ENCODE measurements at regions not wholly inside any gene's neighbourhood (a gene's known extent, or its start where the extent isn't known, plus 50 kb on each side); places are given as distances from the start of the nearest gene placed in this dataset.

DNA sequence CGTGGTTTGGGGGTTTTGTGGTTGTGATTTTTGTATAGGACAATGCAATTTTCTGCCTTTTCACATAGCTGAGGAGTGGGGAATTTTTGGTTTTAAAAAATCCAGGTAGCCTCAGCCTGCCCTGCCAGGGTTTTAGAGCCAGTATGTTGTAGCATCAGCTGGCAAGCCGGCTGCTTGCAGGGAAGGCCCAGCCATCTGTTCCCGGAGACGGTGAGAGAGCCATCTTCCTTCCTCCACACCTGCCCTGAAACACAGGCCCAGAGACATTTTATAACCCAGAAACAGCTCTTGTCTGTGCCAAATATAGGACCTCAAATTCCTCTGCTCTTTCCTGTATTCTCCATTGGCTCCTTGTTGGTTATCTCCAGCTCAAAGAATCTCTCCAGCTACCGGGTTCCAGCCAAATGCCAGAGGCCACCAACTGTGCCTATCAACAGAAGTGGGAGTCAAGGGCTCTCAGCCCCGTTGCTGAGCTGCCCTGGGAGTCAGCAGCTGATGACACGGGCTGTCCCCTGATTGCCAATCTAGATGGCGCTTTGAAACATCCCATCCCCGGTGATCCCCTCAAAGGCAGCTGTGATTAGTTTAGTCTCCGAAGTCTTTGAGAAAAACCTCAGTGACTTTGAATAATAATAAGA lies 595.2 kb downstream of the MID1IP1 start:
- Mint-ChIP-seq H3K4me1 (ENCODE audit: low read depth) (no peaks in the 10 kb centered on the region), H3K4me3 (no peak overlapping the region), H3K36me3 (ENCODE audit: low read depth) (no peaks in the 10 kb centered on the region), H3K27me3 (ENCODE audit: insufficient read depth) (no peaks in the 10 kb centered on the region), H3K9me3 (no peaks in the 10 kb centered on the region), H3K27ac (no peak overlapping the region)
- no peak for TF ChIP-seq CTCF (IDR thresholded peaks at IDR 0.05)
- DNase-seq = no peak

DNA sequence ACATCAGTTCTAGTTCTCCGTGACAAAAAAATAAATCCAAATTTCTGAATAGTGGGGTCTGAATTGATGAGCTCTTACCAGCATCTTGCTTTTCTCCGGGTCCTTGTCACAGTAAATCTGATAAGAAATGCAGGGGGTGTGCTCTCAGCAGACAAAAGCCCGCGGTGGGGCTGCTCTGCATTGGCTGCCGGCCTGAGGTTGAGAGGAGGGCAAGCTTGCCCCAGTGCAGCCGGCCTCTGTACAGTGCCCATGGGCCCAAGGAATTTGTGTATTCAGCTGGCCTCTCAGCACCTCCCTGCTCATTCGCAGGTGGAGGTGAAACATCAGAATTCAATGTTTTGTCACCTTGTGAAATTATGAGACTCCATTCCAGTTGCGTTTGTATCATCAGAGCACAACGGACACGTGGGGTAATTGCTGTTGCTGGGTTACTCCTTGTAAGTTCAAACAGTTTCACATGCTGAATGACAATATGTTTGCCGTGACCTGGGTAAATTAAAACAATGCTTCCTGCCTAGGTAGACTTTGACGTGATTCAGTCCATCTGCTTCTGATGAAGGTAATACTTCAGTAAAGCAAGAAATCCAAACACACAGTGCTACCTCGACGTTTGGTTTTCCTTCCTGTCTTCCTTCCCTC lies 596.4 kb downstream of the MID1IP1 start:
- Mint-ChIP-seq H3K36me3 (ENCODE audit: low read depth) (no peaks in the 10 kb centered on the region), H3K9me3 (no peaks in the 10 kb centered on the region), H3K27me3 (ENCODE audit: insufficient read depth) (no peaks in the 10 kb centered on the region), H3K4me3 (no peak overlapping the region), H3K27ac (no peak overlapping the region), H3K4me1 (ENCODE audit: low read depth) (no peaks in the 10 kb centered on the region)
- TF ChIP-seq CTCF (IDR thresholded peaks at IDR 0.05) = no peak
- DNase-seq = no peak

DNA sequence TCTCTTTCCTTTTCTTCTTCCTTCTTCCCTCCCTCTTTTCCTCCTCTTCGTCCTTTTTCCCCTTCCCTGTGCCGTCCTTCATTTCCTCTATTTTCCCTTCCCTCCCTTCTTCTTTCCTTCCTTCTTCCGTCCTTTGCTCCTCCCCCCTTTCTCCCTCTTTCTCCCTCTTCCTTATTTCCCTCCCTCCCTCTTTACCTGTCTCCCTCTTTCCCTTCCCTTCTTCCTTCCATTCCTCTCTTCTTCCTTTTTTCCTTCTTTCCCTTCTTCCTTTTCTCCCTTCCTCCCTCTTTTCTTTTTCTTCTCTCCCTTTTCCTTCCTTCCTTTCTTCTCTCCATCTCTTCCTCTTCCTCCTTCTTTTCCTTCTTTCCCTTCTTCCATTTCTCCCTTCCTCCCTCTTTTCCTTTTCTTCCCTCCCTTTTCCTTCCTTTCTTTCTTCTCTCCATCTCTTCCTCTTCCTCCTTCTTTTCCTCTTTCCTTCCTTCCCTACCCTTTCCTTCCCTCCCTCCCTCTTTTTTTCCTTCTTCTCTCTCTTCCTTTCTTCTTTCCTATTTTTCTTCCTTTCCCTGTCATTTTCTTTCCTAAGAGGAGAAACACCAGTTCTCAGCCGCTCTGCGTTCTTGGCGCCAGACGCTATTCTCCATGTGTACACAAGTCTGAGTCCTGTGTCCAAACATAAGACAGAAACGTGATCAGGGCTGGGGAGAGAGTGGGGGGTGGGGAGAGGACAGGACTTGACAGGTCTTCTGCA lies 597.1 kb downstream of the MID1IP1 start:
- Mint-ChIP-seq H3K27me3 (ENCODE audit: insufficient read depth) (no peaks in the 10 kb centered on the region), H3K27ac (no peak overlapping the region), H3K4me1 (ENCODE audit: low read depth) (no peaks in the 10 kb centered on the region), H3K36me3 (ENCODE audit: low read depth) (no peaks in the 10 kb centered on the region), H3K4me3 (no peak overlapping the region), H3K9me3 (no peaks in the 10 kb centered on the region)
- no peak for TF ChIP-seq CTCF (IDR thresholded peaks at IDR 0.05)
- no peak for DNase-seq

GRCh38 chrX:39398963-39399261 lies 597.7 kb downstream of the MID1IP1 start:
- H3K4me1 Mint-ChIP-seq (ENCODE audit: low read depth) = no peaks in the 10 kb centered on the region
- no peak for DNase-seq
- H3K36me3 Mint-ChIP-seq (ENCODE audit: low read depth) = no peaks in the 10 kb centered on the region
- H3K4me3 Mint-ChIP-seq = no peak overlapping the region
- H3K27ac Mint-ChIP-seq = no peak overlapping the region
- no peaks in the 10 kb centered on the region for H3K9me3 Mint-ChIP-seq
- H3K27me3 Mint-ChIP-seq (ENCODE audit: insufficient read depth) = no peaks in the 10 kb centered on the region
- TF ChIP-seq CTCF (IDR thresholded peaks at IDR 0.05) = no peak

DNA sequence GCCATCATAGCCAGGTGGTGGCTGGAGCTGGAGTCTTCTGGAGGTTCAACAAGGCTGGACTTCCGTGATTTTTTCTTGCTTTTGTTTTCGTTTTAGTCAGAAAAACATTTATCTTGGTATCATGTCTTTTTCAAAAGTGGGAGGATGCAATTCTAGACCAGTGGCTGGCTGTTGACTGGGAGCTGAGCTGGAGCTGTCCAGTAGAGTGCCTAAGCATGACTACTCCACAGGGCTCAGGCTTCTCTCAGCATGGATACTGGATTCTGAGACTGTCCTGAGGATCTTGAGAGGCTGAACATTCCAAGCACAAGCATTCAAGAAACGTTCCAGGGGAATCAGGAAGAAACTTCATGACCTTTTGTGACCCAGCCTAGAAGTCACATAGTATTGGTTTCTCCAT lies 598.1 kb downstream of the MID1IP1 start:
- no peak for TF ChIP-seq CTCF (IDR thresholded peaks at IDR 0.05)
- no peak for DNase-seq
- Mint-ChIP-seq H3K4me3 (no peak overlapping the region), H3K27me3 (ENCODE audit: insufficient read depth) (no peaks in the 10 kb centered on the region), H3K4me1 (ENCODE audit: low read depth) (no peaks in the 10 kb centered on the region), H3K36me3 (ENCODE audit: low read depth) (no peaks in the 10 kb centered on the region), H3K27ac (no peak overlapping the region), H3K9me3 (no peaks in the 10 kb centered on the region)

Data from HFFc6 (cell line).